ENCODE measurements at regions not wholly inside any gene's neighbourhood (a gene's known extent, or its start where the extent isn't known, plus 50 kb on each side); places are given as distances from the start of the nearest gene placed in this dataset.
A peak's percentile ranks its signal among the peaks of the same experiment; 100 is the strongest.
"Not testable (repeated sequence)": the region's sequence is repeated elsewhere in the genome, so short reads cannot be mapped to it uniquely, and the experiment has no call there.

- no peak overlapping the region for H3K4me3 ChIP-seq (ENCODE audit: low read length)
- ATAC-seq: no peak
- 43% methylated on average over 4 of the region's 4 CpGs for WGBS
- no peaks in the 10 kb centered on the region for H3K27me3 ChIP-seq (ENCODE audit: control insufficient read depth, insufficient read depth)
- intact Hi-C loops (cut with DNase I): no loop called here
- no peak for DNase-seq
- H3K27ac ChIP-seq (ENCODE audit: low read length): no peak overlapping the region
- no peaks in the 10 kb centered on the region for H3K4me1 ChIP-seq (ENCODE audit: control insufficient read depth, insufficient read depth, low read length)
- no peaks in the 10 kb centered on the region for H3K9me3 ChIP-seq (ENCODE audit: control insufficient read depth, low read length)
These were observed 335.4 kb upstream of the ANKRD30A start for GRCh38 chr10:36789974-36790373.

- H3K4me3 ChIP-seq (ENCODE audit: low read length): no peak overlapping the region
- ATAC-seq (no peak), DNase-seq (no peak)
- no peaks in the 10 kb centered on the region for H3K27me3 ChIP-seq (ENCODE audit: control insufficient read depth, insufficient read depth)
- intact Hi-C loops (cut with DNase I): no loop called here
- H3K27ac ChIP-seq (ENCODE audit: low read length): no peak overlapping the region
- WGBS: 78% methylated on average over 2 of the region's 2 CpGs
- H3K9me3 ChIP-seq (ENCODE audit: control insufficient read depth, low read length): no peaks in the 10 kb centered on the region
- no peaks in the 10 kb centered on the region for H3K4me1 ChIP-seq (ENCODE audit: control insufficient read depth, insufficient read depth, low read length)
These were observed 337.2 kb upstream of the ANKRD30A start for GRCh38 chr10:36788152-36788551.

DNA sequence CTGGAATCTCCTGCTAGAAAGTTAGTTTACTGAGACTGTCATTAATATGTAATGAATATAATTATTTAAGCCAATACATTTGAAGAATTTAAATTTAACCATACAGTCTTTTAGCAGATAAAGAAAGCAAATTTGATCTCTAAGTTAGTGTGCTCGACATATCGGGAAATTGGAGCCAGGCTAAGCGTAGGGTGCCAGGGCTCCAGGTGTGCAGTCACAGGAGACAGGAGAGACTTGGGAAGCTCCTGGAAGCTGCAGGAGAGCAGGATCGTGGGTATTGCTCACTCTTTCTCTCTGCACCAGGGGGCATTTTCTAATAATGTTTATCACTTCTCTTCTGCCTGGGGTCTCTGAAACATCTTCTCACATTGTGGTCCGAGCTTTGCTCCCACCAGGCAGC lies 342.0 kb upstream of the ANKRD30A start:
- Histone ChIP-seq H3K4me1 (ENCODE audit: control insufficient read depth, insufficient read depth, low read length) (no peaks in the 10 kb centered on the region), H3K27ac (ENCODE audit: low read length) (no peak overlapping the region), H3K4me3 (ENCODE audit: low read length) (no peak overlapping the region), H3K9me3 (ENCODE audit: control insufficient read depth, low read length) (no peaks in the 10 kb centered on the region), H3K27me3 (ENCODE audit: control insufficient read depth, insufficient read depth) (no peaks in the 10 kb centered on the region)
- intact Hi-C loops (cut with DNase I): no loop called here
- 80% methylated on average over 5 of the region's 5 CpGs for WGBS
- DNase-seq: no peak
- no peak for ATAC-seq

- 43% methylated on average over 5 of the region's 5 CpGs for WGBS
- Histone ChIP-seq H3K4me3 (ENCODE audit: low read length) (no peak overlapping the region), H3K9me3 (ENCODE audit: control insufficient read depth, low read length) (no peaks in the 10 kb centered on the region), H3K27me3 (ENCODE audit: control insufficient read depth, insufficient read depth) (no peaks in the 10 kb centered on the region), H3K4me1 (ENCODE audit: control insufficient read depth, insufficient read depth, low read length) (no peaks in the 10 kb centered on the region), H3K27ac (ENCODE audit: low read length) (no peak overlapping the region)
- intact Hi-C loops (cut with DNase I): no loop called here
- ATAC-seq: peak in 1 of 2 donors; percentile 47
- no peak for DNase-seq
These were observed 343.8 kb upstream of the ANKRD30A start for GRCh38 chr10:36781570-36781969.

DNA sequence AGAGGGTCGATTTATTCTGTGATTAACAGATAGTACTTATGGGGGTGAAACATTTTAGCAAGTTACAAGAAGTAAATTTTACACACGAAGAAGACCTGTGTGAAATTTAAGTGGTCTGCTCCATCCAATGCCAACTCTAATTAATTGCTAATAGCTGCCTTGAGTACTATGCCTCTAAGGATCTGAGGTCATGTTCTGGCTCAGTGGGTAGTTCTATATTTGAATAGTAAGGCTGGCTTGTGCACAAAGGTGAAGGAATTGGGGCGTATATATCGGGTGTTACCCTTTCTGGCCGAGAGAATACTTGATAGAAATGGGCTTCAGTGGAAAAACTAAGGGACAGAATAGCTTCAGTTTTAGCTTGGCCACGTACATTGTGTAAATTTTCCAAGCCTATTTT lies 345.2 kb upstream of the ANKRD30A start:
- H3K4me1 ChIP-seq (ENCODE audit: control insufficient read depth, insufficient read depth, low read length): no peaks in the 10 kb centered on the region
- DNase-seq (no peak), ATAC-seq (no peak)
- intact Hi-C loops (cut with DNase I): no loop called here
- WGBS: 70% methylated on average over 6 of the region's 6 CpGs
- H3K9me3 ChIP-seq (ENCODE audit: control insufficient read depth, low read length): no peaks in the 10 kb centered on the region
- no peak overlapping the region for H3K27ac ChIP-seq (ENCODE audit: low read length)
- no peaks in the 10 kb centered on the region for H3K27me3 ChIP-seq (ENCODE audit: control insufficient read depth, insufficient read depth)
- H3K4me3 ChIP-seq (ENCODE audit: low read length): no peak overlapping the region

- H3K4me3 ChIP-seq (ENCODE audit: low read length): no peak overlapping the region
- no peaks in the 10 kb centered on the region for H3K27me3 ChIP-seq (ENCODE audit: control insufficient read depth, insufficient read depth)
- no peak for DNase-seq
These were observed 346.1 kb upstream of the ANKRD30A start for GRCh38 chr10:36779238-36779846.

GRCh38 chr10:36778651-36779050 lies 346.7 kb upstream of the ANKRD30A start:
- DNase-seq: no peak
- no peak for ATAC-seq
- Histone ChIP-seq H3K27me3 (ENCODE audit: control insufficient read depth, insufficient read depth) (no peaks in the 10 kb centered on the region), H3K9me3 (ENCODE audit: control insufficient read depth, low read length) (no peaks in the 10 kb centered on the region), H3K4me3 (ENCODE audit: low read length) (no peak overlapping the region), H3K4me1 (ENCODE audit: control insufficient read depth, insufficient read depth, low read length) (no peaks in the 10 kb centered on the region), H3K27ac (ENCODE audit: low read length) (no peak overlapping the region)
- intact Hi-C loops (cut with DNase I): loop anchor here (2.0 to 5.0 kb wide), 3 partner anchors 1141 to 1146 kb away; no protein-coding TSS in a partner anchor

More at GRCh38 chr10:36779238-36779846, 346.1 kb upstream of the ANKRD30A start:
- no peaks in the 10 kb centered on the region for H3K9me3 ChIP-seq (ENCODE audit: control insufficient read depth, low read length)
- peak; percentile 92 to 96 for ATAC-seq
- no peak overlapping the region for H3K27ac ChIP-seq (ENCODE audit: low read length)
- intact Hi-C loops (cut with DNase I): loop anchor here (2.0 to 5.0 kb wide), 3 partner anchors 1142 to 1147 kb away; no protein-coding TSS in a partner anchor
- H3K4me1 ChIP-seq (ENCODE audit: control insufficient read depth, insufficient read depth, low read length): no peaks in the 10 kb centered on the region
- 4% methylated on average over 2 of the region's 2 CpGs for WGBS

DNA sequence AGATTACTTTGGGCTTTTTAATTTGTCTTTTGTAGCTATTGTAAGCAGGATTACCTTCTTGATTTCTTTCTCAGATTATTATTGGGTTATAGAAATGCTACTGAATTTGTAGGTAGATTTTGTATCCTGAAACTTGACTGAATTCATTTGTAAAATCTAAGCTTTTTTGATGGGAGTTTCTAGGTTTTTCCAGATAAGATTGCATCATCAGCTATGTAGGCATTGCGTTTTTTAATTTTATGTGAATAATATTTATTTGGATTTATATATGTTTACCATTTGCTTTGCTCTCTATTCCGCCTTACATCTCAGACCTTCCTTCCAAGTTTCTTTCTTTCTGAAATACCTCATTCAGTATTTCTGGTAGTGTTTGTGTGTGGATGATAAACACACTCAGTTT lies 351.7 kb upstream of the ANKRD30A start:
- 93% methylated on average over 2 of the region's 2 CpGs for WGBS
- Histone ChIP-seq H3K27ac (ENCODE audit: low read length) (no peak overlapping the region), H3K9me3 (ENCODE audit: control insufficient read depth, low read length) (no peaks in the 10 kb centered on the region), H3K4me1 (ENCODE audit: control insufficient read depth, insufficient read depth, low read length) (no peaks in the 10 kb centered on the region), H3K27me3 (ENCODE audit: control insufficient read depth, insufficient read depth) (no peaks in the 10 kb centered on the region), H3K4me3 (ENCODE audit: low read length) (no peak overlapping the region)
- no peak for ATAC-seq
- DNase-seq: no peak
- intact Hi-C loops (cut with DNase I): no loop called here

DNA sequence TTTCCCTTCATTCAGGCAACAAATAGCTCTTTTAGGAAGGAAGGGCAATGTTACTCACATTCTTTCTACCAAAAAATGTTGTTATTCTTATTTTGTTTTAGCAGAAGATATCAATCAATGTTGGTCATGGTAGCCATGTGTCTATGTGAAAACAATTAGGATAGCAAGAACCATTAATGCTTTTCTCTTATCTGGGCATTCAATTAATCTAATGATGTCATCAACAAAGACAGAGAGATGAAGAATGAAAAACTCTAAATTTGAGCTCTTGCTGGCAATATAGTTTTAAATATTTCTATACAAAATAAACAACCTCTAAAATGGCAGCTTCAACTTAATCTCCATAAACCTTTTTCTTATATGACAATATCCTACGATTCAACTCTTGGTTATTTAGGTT lies 353.7 kb upstream of the ANKRD30A start:
- DNase-seq (no peak), ATAC-seq (no peak)
- H3K27ac ChIP-seq (ENCODE audit: low read length): no peak overlapping the region
- H3K9me3 ChIP-seq (ENCODE audit: control insufficient read depth, low read length): no peaks in the 10 kb centered on the region
- no peaks in the 10 kb centered on the region for H3K27me3 ChIP-seq (ENCODE audit: control insufficient read depth, insufficient read depth)
- H3K4me1 ChIP-seq (ENCODE audit: control insufficient read depth, insufficient read depth, low read length): no peaks in the 10 kb centered on the region
- H3K4me3 ChIP-seq (ENCODE audit: low read length): no peak overlapping the region
- 87% methylated on average over 1 of the region's 1 CpG for WGBS
- intact Hi-C loops (cut with DNase I): no loop called here

DNA sequence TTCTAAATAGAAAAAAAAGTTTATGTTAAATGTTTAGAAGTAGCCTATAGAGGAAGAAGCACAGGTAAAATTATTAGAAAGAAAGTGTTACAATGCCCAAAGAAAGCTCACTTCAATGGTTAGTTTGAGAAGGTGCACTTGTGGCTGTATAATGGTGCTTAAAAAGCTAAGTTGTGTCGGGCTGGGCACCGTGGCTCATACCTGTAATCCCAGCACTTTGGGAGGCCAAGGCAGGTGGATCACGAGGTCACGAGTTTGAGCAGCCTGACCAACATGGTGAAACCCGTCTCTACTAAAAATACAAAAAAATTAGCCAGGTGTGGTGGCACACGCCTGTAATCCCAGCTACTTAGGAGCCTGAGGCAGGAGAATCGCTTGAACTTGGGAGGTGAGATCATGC lies 355.7 kb upstream of the ANKRD30A start:
- 97% methylated on average over 7 of the region's 7 CpGs for whole genome bisulfite sequencing
- H3K4me1 ChIP-seq (ENCODE audit: control insufficient read depth, insufficient read depth, low read length); H3K27me3 ChIP-seq (ENCODE audit: control insufficient read depth, insufficient read depth); ATAC-seq; H3K27ac ChIP-seq (ENCODE audit: low read length); H3K9me3 ChIP-seq (ENCODE audit: control insufficient read depth, low read length); intact Hi-C loops (cut with DNase I); DNase-seq; H3K4me3 ChIP-seq (ENCODE audit: low read length): not testable (repeated sequence)

DNA sequence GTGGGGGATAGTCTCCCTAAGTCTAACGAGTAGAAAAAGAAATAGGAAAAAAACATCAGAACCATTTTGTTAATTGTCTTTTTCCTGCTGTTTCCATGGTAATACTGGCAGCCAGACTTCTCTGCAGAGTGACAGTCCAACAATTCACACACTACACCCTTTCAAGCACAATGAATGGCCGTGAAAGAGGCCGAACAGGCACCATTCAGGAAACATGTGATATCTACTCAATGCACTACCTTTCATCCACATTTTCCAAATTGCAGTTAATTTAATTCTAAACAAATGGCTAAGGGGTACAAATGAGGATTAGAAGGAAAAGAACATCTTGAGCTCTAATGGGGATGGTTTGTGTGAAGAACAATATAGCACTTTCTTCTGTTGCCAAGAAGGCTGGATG lies 358.5 kb upstream of the ANKRD30A start:
- intact Hi-C loops (cut with DNase I): no loop called here

GRCh38 chr10:36766415-36766810 lies 359.0 kb upstream of the ANKRD30A start:
- 52% methylated on average over 2 of the region's 2 CpGs for whole genome bisulfite sequencing
- DNase-seq (no peak), ATAC-seq (no peak)
- intact Hi-C loops (cut with DNase I): no loop called here
- no peak overlapping the region for H3K4me3 ChIP-seq (ENCODE audit: low read length)
- H3K27ac ChIP-seq (ENCODE audit: low read length): no peak overlapping the region
- no peaks in the 10 kb centered on the region for H3K27me3 ChIP-seq (ENCODE audit: control insufficient read depth, insufficient read depth)
- no peaks in the 10 kb centered on the region for H3K9me3 ChIP-seq (ENCODE audit: control insufficient read depth, low read length)
- no peaks in the 10 kb centered on the region for H3K4me1 ChIP-seq (ENCODE audit: control insufficient read depth, insufficient read depth, low read length)

More for the DNA sequence above, 358.5 kb upstream of the ANKRD30A start:
- H3K4me3 ChIP-seq (ENCODE audit: low read length): no peak overlapping the region
- no peaks in the 10 kb centered on the region for H3K4me1 ChIP-seq (ENCODE audit: control insufficient read depth, insufficient read depth, low read length)
- DNase-seq (no peak), ATAC-seq (no peak)
- no peaks in the 10 kb centered on the region for H3K27me3 ChIP-seq (ENCODE audit: control insufficient read depth, insufficient read depth)
- H3K9me3 ChIP-seq (ENCODE audit: control insufficient read depth, low read length): no peaks in the 10 kb centered on the region
- H3K27ac ChIP-seq (ENCODE audit: low read length): no peak overlapping the region
- 52% methylated on average over 3 of the region's 3 CpGs for WGBS
